Stimulated activated CD8-positive, alpha-beta memory T cell treated with anti-CD3 and anti-CD28 coated beads, Interleukin-12 subunit alpha, Interleukin-12 subunit beta, amount 100 ng/mL, for 1 hour (primary cell): ENCODE measurements at regions not wholly inside any gene's neighbourhood (a gene's known extent, or its start where the extent isn't known, plus 50 kb on each side); places are given as distances from the start of the nearest gene placed in this dataset.
"Not testable (repeated sequence)": the region's sequence is repeated elsewhere in the genome, so short reads cannot be mapped to it uniquely, and the experiment has no call there.

Source experiments
- DNase-seq: peaks from one replicate; pipeline ENCODE4 v3.0.0-alpha.2; 2020; ENCODE audit warnings: low read depth

GRCh38 chr2:89306869-89307637 lies 615.6 kb downstream of the RPIA start:
- not testable (repeated sequence) for DNase-seq

DNA sequence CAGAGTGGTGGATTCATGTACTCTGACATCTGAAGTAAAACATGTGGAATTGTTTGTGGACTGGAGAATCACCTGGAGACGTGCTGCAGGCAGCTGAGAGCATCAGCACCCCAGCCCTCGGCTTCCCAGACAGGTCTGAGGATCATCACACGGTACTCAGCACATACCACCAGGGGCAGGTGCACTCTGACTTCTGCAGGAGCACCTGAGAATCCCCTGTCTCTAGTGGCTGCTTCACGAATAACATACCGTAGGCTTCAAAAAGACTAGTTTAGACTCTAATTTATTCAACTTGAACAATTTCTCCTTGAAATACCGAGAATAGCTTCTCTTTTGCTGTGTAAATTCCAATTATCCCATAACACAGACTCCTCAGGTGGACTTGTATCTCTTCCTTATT lies 627.5 kb downstream of the RPIA start:
- not testable (repeated sequence) for DNase-seq

GRCh38 chr2:89325894-89326293 lies 634.4 kb downstream of the RPIA start:
- DNase-seq = not testable (repeated sequence)

DNA sequence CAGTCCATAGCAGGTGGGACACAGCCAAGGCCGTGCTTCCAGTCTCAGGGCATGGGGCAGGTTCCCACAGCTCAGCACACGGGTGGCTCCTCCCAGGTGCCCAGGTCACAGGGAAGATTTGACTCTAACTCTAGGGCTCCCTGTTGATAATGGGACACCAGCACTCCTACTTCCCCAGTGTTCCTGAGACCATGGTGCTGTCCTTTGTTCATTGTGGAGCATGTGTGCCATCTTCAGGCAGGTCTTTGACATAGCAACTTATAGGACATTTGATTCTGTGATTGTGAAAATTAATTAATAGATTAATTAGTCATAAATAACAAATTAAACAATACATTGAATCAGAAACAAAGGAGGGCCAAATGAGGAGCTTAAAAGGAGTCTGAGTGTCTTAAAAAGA lies 635.0 kb downstream of the RPIA start:
- not testable (repeated sequence) for DNase-seq

- DNase-seq = not testable (repeated sequence)
These were observed 637.3 kb downstream of the RPIA start for GRCh38 chr2:89328790-89329189.
